Suprapubic skin (tissue), 4 donors: ENCODE measurements at regions not wholly inside any gene's neighbourhood (a gene's known extent, or its start where the extent isn't known, plus 50 kb on each side); places are given as distances from the start of the nearest gene placed in this dataset.

Experiments used
- DNase-seq, 2 donors: peaks; one replicate each; pipeline ENCODE4 v3.0.0-alpha.2; 2019; ENCODE audit warnings: low spot score in 2 of 2
- H3K27ac ChIP-seq: fragments of 200-600 bp; sonication (generic); one replicate; pipeline ENCODE4 v1.5.1; 2019
- H3K27me3 ChIP-seq: fragments of 200-600 bp; sonication (generic); one replicate; pipeline ENCODE4 v1.5.1; 2019
- H3K36me3 ChIP-seq: fragments of 200-600 bp; sonication (generic); one replicate; pipeline ENCODE4 v1.5.1; 2019
- H3K4me1 ChIP-seq: fragments of 200-600 bp; sonication (generic); one replicate; pipeline ENCODE4 v1.5.1; 2019
- H3K4me3 ChIP-seq: fragments of 200-600 bp; sonication (generic); one replicate; pipeline ENCODE4 v1.5.1; 2019; ENCODE audit warnings: mild to moderate bottlenecking
- H3K9me3 ChIP-seq: fragments of 200-600 bp; sonication (generic); one replicate; pipeline ENCODE4 v1.5.1; 2019
- EP300 ChIP-seq: sonication (generic); formaldehyde crosslinking; IDR thresholded peaks from one replicate; pipeline ENCODE4 v1.6.1; 2017; ENCODE audit warnings: antibody characterized with exemption
- POLR2A ChIP-seq, 2 donors: fragments of 450-650 bp; IDR thresholded peaks; one replicate each; pipeline ENCODE4 v1.6.1; 2017; ENCODE audit warnings: antibody characterized with exemption in 2 of 2, mild to moderate bottlenecking in 2 of 2, moderate library complexity in 2 of 2
- POLR2AphosphoS5 ChIP-seq, 3 donors: sonication (generic); formaldehyde crosslinking; IDR thresholded peaks; one replicate each; pipeline ENCODE4 v1.6.1; 2017; ENCODE audit warnings: antibody characterized with exemption in 3 of 3
- WGBS: methylation state at CpG from one replicate; pipeline ENCODE4 v1.1.5; 2018; 5-methylcytosine and 5-hydroxymethylcytosine counted together
- TF ChIP-seq, protein P1 (sequence below), 2 donors: fragments of 200-600 bp in 1 of 2; fragments of 450-650 bp in 1 of 2; sonication (generic) in 1 of 2; IDR thresholded peaks; one replicate each; pipeline ENCODE4 v1.5.1; 2016 to 2019; ENCODE audit warnings: antibody characterized with exemption in 2 of 2, mild to moderate bottlenecking in 1 of 2, moderate library complexity in 1 of 2

DNA sequence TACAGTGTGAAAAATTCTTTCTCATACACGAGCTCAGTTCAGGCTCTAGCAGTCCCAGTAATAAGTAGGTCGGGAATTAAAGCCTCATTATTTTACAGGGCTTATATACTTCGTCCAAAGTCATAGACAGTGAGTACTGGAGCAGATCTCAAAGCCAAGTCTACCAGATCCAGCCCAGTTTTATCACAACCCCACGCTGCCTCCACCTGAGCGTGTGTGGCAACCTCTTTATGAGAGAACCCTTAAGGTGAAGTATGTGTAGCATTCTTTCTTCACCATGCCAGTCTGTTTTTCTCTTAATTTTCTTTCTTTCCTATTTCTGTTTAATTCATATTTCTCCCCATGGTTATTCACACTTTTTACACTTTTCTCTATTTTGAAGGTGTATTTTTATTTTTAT is 574.6 kb upstream of the ARPP21 start:
- no peaks in the 10 kb centered on the region for H3K9me3 ChIP-seq
- no peak for DNase-seq
- H3K27me3 ChIP-seq = no peaks in the 10 kb centered on the region
- TF ChIP-seq, protein P1, sequence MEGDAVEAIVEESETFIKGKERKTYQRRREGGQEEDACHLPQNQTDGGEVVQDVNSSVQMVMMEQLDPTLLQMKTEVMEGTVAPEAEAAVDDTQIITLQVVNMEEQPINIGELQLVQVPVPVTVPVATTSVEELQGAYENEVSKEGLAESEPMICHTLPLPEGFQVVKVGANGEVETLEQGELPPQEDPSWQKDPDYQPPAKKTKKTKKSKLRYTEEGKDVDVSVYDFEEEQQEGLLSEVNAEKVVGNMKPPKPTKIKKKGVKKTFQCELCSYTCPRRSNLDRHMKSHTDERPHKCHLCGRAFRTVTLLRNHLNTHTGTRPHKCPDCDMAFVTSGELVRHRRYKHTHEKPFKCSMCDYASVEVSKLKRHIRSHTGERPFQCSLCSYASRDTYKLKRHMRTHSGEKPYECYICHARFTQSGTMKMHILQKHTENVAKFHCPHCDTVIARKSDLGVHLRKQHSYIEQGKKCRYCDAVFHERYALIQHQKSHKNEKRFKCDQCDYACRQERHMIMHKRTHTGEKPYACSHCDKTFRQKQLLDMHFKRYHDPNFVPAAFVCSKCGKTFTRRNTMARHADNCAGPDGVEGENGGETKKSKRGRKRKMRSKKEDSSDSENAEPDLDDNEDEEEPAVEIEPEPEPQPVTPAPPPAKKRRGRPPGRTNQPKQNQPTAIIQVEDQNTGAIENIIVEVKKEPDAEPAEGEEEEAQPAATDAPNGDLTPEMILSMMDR (IDR thresholded peaks at IDR 0.05) = no peak
- TF ChIP-seq POLR2A (IDR thresholded peaks at IDR 0.05) = no peak
- TF ChIP-seq EP300 = no peak
- no peak for TF ChIP-seq POLR2AphosphoS5 (IDR thresholded peaks at IDR 0.05)
- H3K4me3 ChIP-seq = no peak overlapping the region
- H3K4me1 ChIP-seq = no peaks in the 10 kb centered on the region
- H3K36me3 ChIP-seq = no peaks in the 10 kb centered on the region
- WGBS = 66% methylated on average over 5 of the region's 5 CpGs
- H3K27ac ChIP-seq = no peak overlapping the region

DNA sequence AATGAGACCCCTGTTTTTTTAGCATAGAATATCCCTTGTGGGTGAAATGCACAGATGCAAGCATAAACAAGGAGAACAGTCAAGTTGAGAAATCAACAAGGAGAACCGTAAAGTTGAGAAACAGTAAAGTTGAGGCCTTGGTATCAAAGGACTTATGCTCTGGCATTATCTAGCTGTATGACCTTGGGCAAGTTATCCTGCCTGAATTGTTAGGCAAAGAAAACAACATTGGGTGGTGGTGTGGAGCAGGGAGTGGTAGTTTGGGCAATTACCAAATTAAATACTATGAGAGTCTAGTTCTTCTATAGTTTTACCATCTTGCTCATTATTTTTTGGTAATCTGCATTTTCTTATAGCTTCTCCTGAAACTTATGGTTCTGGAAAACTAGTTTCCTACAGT is 573.4 kb upstream of the ARPP21 start:
- H3K4me3 ChIP-seq = no peak overlapping the region
- TF ChIP-seq, protein P1 (IDR thresholded peaks at IDR 0.05) = no peak
- no peak for TF ChIP-seq EP300
- no peak for TF ChIP-seq POLR2AphosphoS5 (IDR thresholded peaks at IDR 0.05)
- no peak for TF ChIP-seq POLR2A (IDR thresholded peaks at IDR 0.05)
- WGBS = 77% methylated on average over 1 of the region's 1 CpG
- H3K36me3 ChIP-seq = no peaks in the 10 kb centered on the region
- no peaks in the 10 kb centered on the region for H3K27me3 ChIP-seq
- H3K9me3 ChIP-seq = no peaks in the 10 kb centered on the region
- DNase-seq = no peak
- H3K4me1 ChIP-seq = no peaks in the 10 kb centered on the region
- no peak overlapping the region for H3K27ac ChIP-seq

DNA sequence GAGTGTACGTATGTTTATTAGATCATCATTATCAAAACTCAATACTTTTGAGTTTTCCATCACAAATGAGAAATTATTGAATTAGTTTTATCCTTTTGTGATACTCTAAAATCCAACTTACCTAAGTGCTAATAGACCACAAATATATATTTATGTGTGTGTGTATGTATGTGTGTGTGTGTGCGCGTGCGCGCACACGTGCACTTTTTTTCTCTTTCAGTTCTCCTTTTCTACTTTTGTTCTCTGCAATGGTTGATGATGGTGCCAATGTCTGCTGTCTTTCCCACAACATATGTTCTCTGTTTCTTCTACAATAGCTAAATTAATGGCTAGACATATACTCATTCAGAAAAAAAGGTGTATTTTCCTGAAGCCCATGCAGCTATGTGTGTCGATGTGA is 571.6 kb upstream of the ARPP21 start:
- no peak overlapping the region for H3K27ac ChIP-seq
- WGBS = 96% methylated on average over 7 of the region's 7 CpGs
- no peak for DNase-seq
- H3K36me3 ChIP-seq = no peaks in the 10 kb centered on the region
- H3K4me3 ChIP-seq = no peak overlapping the region
- no peaks in the 10 kb centered on the region for H3K9me3 ChIP-seq
- H3K4me1 ChIP-seq = no peaks in the 10 kb centered on the region
- TF ChIP-seq POLR2A (IDR thresholded peaks at IDR 0.05) (no peak), EP300 (no peak), POLR2AphosphoS5 (IDR thresholded peaks at IDR 0.05) (no peak)
- TF ChIP-seq, protein P1 (IDR thresholded peaks at IDR 0.05) = no peak
- no peaks in the 10 kb centered on the region for H3K27me3 ChIP-seq

DNA sequence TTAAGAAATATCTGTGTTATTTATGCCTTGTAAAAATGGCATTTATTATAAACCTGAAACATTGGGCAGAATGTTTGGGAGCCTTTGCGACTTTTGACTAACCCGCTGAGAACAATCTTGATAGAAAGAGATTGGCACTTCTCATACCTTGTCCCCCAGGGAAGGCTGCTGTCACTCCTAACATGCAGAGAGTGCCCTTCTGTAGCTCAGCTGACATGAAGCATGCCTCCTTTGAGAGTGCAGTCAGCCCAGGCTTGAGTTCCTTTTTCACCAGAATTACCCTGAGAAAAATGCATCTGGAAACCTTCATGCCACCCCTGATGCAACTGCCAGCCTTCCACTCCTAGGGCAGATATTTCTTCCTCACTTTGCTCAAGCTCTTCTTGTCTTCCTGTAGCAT is 569.2 kb upstream of the ARPP21 start:
- Histone ChIP-seq H3K36me3 (no peaks in the 10 kb centered on the region), H3K4me3 (no peak overlapping the region), H3K27me3 (no peaks in the 10 kb centered on the region), H3K27ac (no peak overlapping the region), H3K4me1 (no peaks in the 10 kb centered on the region), H3K9me3 (no peaks in the 10 kb centered on the region)
- WGBS = 68% methylated on average over 2 of the region's 2 CpGs
- no peak for DNase-seq
- TF ChIP-seq POLR2A (IDR thresholded peaks at IDR 0.05) (no peak), POLR2AphosphoS5 (IDR thresholded peaks at IDR 0.05) (no peak), EP300 (no peak)
- TF ChIP-seq, protein P1 (IDR thresholded peaks at IDR 0.05) = no peak

DNA sequence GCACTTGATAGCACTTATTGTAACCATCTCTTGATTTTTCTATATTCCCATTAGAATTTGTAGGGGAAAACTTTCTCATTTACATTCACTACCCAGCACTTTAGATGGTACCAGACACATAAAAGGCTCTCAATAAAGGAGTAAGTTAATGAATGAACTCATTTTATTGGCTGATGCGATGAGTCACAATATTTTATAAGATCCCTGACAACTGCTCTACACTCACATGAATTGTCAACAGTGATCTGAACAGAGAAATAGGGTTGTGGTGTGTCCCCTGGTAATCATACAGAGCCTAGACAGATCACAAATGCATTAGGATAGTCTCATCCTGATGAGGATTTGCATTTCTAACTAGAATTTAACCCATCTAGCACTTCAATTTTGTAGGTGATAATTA is 567.6 kb upstream of the ARPP21 start:
- no peaks in the 10 kb centered on the region for H3K9me3 ChIP-seq
- no peaks in the 10 kb centered on the region for H3K4me1 ChIP-seq
- no peaks in the 10 kb centered on the region for H3K27me3 ChIP-seq
- no peak overlapping the region for H3K27ac ChIP-seq
- 81% methylated on average over 1 of the region's 1 CpG for WGBS
- no peak for TF ChIP-seq EP300
- TF ChIP-seq POLR2AphosphoS5 (IDR thresholded peaks at IDR 0.05) = no peak
- TF ChIP-seq, protein P1 (IDR thresholded peaks at IDR 0.05) = no peak
- TF ChIP-seq POLR2A (IDR thresholded peaks at IDR 0.05) = no peak
- no peak for DNase-seq
- H3K4me3 ChIP-seq = no peak overlapping the region
- H3K36me3 ChIP-seq = no peaks in the 10 kb centered on the region
